MM.1S (cell line): ENCODE measurements at regions not wholly inside any gene's neighbourhood (a gene's known extent, or its start where the extent isn't known, plus 50 kb on each side); places are given as distances from the start of the nearest gene placed in this dataset.

ENCODE experiments used
- DNase-seq: peaks from one replicate; pipeline ENCODE4 v3.0.0-alpha.2; 2015
- H2AFZ ChIP-seq: fragments of 300-600 bp; sonication (generic); 2 replicates; pipeline ENCODE4 v1.6.0; 2016; ENCODE audit warnings: antibody characterized with exemption, low read length
- H3F3A ChIP-seq: fragments of 300-600 bp; sonication (generic); 2 replicates; pipeline ENCODE4 v1.6.1; 2016; ENCODE audit warnings: mild to moderate bottlenecking, antibody characterized with exemption, low read length, moderate library complexity, mixed read lengths; ENCODE audit not compliant: insufficient read depth
- H3K27ac ChIP-seq: fragments of 300-600 bp; sonication (generic); 2 replicates; pipeline ENCODE4 v1.5.1; 2016; ENCODE audit warnings: mild to moderate bottlenecking, low read length
- H3K27me3 ChIP-seq: fragments of 300-600 bp; sonication (generic); replicated peaks from 2 replicates; pipeline ENCODE4 v1.6.0; 2016; ENCODE audit warnings: low read length; ENCODE audit not compliant: insufficient read depth
- H3K36me3 ChIP-seq: fragments of 300-600 bp; sonication (generic); replicated peaks from 2 replicates; pipeline ENCODE4 v1.6.1; 2016; ENCODE audit warnings: mild to moderate bottlenecking, low read length, mixed read lengths; ENCODE audit not compliant: insufficient read depth
- H3K4me1 ChIP-seq: fragments of 300-600 bp; sonication (generic); 2 replicates; pipeline ENCODE4 v1.6.1; 2016; ENCODE audit warnings: low read length, mixed read lengths
- H3K4me2 ChIP-seq: fragments of 300-600 bp; sonication (generic); 2 replicates; pipeline ENCODE4 v1.6.0; 2016; ENCODE audit warnings: low read depth, low read length
- H3K4me3 ChIP-seq: fragments of 300-600 bp; sonication (generic); 2 replicates; pipeline ENCODE4 v1.5.1; 2016; ENCODE audit warnings: low read length, mixed read lengths
- H3K79me2 ChIP-seq: fragments of 300-600 bp; sonication (generic); 2 replicates; pipeline ENCODE4 v1.6.1; 2016; ENCODE audit warnings: mixed run types, low read length, mixed read lengths
- H3K9ac ChIP-seq: fragments of 300-600 bp; sonication (generic); 2 replicates; pipeline ENCODE4 v1.6.1; 2016; ENCODE audit warnings: low read length, mixed read lengths
- H3K9me2 ChIP-seq: fragments of 300-600 bp; sonication (generic); replicated peaks from 2 replicates; pipeline ENCODE4 v1.6.1; 2016; ENCODE audit warnings: mild to moderate bottlenecking, low read length, mixed read lengths; ENCODE audit not compliant: insufficient read depth
- H3K9me3 ChIP-seq: fragments of 300-600 bp; sonication (generic); replicated peaks from 2 replicates; pipeline ENCODE4 v1.6.1; 2016; ENCODE audit warnings: mild to moderate bottlenecking, low read length, mixed read lengths; ENCODE audit not compliant: insufficient read depth
- H4K20me1 ChIP-seq: fragments of 300-600 bp; sonication (generic); 2 replicates; pipeline ENCODE4 v1.6.1; 2016; ENCODE audit warnings: mild to moderate bottlenecking, low read length, moderate library complexity, mixed read lengths; ENCODE audit not compliant: insufficient read depth
- EZH2 ChIP-seq: fragments of 300-600 bp; sonication (generic); optimal IDR thresholded peaks from 2 replicates; pipeline ENCODE3; 2017; ENCODE audit warnings: low read depth, mild to moderate bottlenecking, antibody characterized with exemption, low read length, mixed read lengths
- EZH2phosphoT487 ChIP-seq: fragments of 300-600 bp; sonication (generic); IDR thresholded peaks from 2 replicates; pipeline ENCODE4 v1.6.1; 2018; ENCODE audit warnings: antibody characterized with exemption, low read length
- TF ChIP-seq, protein P1 (sequence below): fragments of 300-600 bp; sonication (generic); IDR thresholded peaks from 2 replicates; pipeline ENCODE4 v1.5.1; 2016; ENCODE audit warnings: antibody characterized with exemption, low read length, mixed read lengths

DNA sequence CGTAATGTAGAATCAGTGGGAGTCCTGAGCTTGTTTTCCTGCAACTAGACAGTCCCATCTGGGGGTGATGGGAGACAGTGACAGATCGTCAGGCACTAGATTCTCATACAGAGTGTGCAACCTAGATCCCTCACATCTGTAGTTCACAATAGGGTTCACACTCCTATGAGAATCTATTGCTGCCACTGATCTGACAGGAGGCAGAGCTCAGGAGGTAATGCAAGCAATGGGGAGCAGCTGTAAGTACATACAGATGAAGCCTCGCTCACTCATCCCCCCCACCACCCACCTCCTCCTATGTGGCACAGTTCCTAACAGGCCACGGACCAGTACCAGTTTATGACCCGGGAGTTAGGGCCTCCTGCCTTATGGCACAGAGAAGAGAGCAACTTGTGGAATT lies 116.2 kb upstream of the PIK3R1 start:
- Histone ChIP-seq H3K36me3 (no peaks in the 10 kb centered on the region), H3K9me3 (no peaks in the 10 kb centered on the region), H3K27ac (no peak overlapping the region), H3K4me2 (no peak overlapping the region), H3K4me3 (no peak overlapping the region), H3K9me2 (no peaks in the 10 kb centered on the region), H3K9ac (no peak overlapping the region), H4K20me1 (no peaks in the 10 kb centered on the region), H3K4me1 (no peaks in the 10 kb centered on the region), H3K27me3 (no peaks in the 10 kb centered on the region), H3F3A (no peaks in the 10 kb centered on the region), H3K79me2 (no peaks in the 10 kb centered on the region), H2AFZ (no peak overlapping the region)
- TF ChIP-seq, protein P1, sequence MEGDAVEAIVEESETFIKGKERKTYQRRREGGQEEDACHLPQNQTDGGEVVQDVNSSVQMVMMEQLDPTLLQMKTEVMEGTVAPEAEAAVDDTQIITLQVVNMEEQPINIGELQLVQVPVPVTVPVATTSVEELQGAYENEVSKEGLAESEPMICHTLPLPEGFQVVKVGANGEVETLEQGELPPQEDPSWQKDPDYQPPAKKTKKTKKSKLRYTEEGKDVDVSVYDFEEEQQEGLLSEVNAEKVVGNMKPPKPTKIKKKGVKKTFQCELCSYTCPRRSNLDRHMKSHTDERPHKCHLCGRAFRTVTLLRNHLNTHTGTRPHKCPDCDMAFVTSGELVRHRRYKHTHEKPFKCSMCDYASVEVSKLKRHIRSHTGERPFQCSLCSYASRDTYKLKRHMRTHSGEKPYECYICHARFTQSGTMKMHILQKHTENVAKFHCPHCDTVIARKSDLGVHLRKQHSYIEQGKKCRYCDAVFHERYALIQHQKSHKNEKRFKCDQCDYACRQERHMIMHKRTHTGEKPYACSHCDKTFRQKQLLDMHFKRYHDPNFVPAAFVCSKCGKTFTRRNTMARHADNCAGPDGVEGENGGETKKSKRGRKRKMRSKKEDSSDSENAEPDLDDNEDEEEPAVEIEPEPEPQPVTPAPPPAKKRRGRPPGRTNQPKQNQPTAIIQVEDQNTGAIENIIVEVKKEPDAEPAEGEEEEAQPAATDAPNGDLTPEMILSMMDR = no peak
- no peak for TF ChIP-seq EZH2phosphoT487
- no peak for TF ChIP-seq EZH2
- DNase-seq = no peak

DNA sequence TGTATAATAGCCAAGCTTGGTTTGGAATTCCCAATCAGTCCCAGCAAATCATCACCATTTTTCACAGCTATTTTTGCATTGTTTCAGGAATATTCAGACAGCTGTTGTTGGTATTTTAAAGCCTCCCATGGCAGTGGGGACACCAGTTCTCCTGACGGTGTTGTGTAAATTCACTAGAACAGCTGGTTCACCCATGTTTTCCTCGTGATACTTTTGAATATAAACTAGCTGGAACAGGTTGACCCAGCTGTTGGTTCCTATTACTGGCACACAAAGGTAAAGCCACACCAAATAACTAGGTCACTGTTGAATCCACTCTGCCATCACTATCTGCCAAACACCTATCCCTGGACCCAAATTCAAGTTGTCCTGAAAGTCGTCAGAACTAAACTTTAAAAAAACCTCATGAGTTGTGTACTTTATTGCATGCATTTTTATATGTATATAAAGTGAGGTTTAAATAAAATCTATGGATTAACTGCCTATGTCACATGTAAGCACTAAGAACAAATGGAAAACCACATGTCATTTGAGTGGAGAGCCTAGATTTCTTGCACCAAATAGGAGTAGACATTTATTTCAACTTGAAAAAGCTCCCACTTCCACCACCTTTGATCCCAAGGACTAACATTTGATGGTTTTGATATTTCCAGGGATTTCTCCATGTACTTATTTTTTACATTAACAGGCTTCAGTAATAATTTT lies 121.9 kb upstream of the PIK3R1 start:
- H4K20me1 ChIP-seq = no peaks in the 10 kb centered on the region
- TF ChIP-seq EZH2 = no peak
- no peak for TF ChIP-seq EZH2phosphoT487
- TF ChIP-seq, protein P1 = no peak
- no peaks in the 10 kb centered on the region for H3K4me1 ChIP-seq
- H3F3A ChIP-seq = no peaks in the 10 kb centered on the region
- no peak overlapping the region for H3K9ac ChIP-seq
- DNase-seq = no peak
- no peak overlapping the region for H3K4me3 ChIP-seq
- no peak overlapping the region for H3K27ac ChIP-seq
- H3K9me3 ChIP-seq = no peaks in the 10 kb centered on the region
- H2AFZ ChIP-seq = no peak overlapping the region
- H3K27me3 ChIP-seq = no peaks in the 10 kb centered on the region
- H3K36me3 ChIP-seq = no peaks in the 10 kb centered on the region
- H3K9me2 ChIP-seq = no peaks in the 10 kb centered on the region
- H3K4me2 ChIP-seq = no peak overlapping the region
- no peaks in the 10 kb centered on the region for H3K79me2 ChIP-seq

DNA sequence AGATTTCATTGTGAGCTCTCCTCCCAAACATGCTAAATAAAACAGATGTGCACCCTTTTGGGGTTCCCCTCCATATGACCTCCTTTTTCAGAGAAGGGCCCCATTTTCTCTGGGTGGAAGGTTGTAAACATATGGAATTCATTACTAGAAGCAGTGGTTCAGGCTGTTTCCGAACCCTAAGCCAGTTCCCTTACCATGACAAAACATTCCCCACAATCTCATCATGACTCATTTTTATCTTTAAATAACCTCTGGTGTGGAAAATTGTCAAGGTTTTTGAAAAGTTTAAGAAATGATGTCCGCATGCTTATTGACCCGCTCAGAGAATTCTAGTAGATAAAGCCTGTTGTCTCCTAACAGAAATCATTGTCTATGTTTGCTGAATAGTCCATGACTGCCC lies 127.3 kb upstream of the PIK3R1 start:
- no peak for DNase-seq
- Histone ChIP-seq H4K20me1 (no peaks in the 10 kb centered on the region), H3K9ac (no peak overlapping the region), H3K27me3 (no peaks in the 10 kb centered on the region), H2AFZ (no peak overlapping the region), H3K4me1 (no peaks in the 10 kb centered on the region), H3K27ac (no peak overlapping the region), H3K36me3 (no peaks in the 10 kb centered on the region), H3F3A (no peaks in the 10 kb centered on the region), H3K9me2 (no peaks in the 10 kb centered on the region), H3K4me3 (no peak overlapping the region), H3K79me2 (no peaks in the 10 kb centered on the region), H3K9me3 (no peaks in the 10 kb centered on the region), H3K4me2 (no peak overlapping the region)
- TF ChIP-seq, protein P1 = no peak
- TF ChIP-seq EZH2phosphoT487 (no peak), EZH2 (no peak)
